Prostate gland (tissue), 2 donors: ENCODE measurements at regions not wholly inside any gene's neighbourhood (a gene's known extent, or its start where the extent isn't known, plus 50 kb on each side); places are given as distances from the start of the nearest gene placed in this dataset.

Source experiments
- DNase-seq: peaks from one replicate; pipeline ENCODE4 v3.0.0-alpha.2; 2019; ENCODE audit warnings: low spot score
- H3K27ac ChIP-seq, 2 donors: fragments of 200-600 bp; sonication (generic); 2 replicates each; pipeline ENCODE4 v1.5.1; 2017 to 2019
- H3K27me3 ChIP-seq: fragments of 200-600 bp; sonication (generic); replicated peaks from 2 replicates; pipeline ENCODE4 v1.5.1; 2019; ENCODE audit not compliant: insufficient read depth
- H3K36me3 ChIP-seq, 2 donors: fragments of 200-600 bp; sonication (generic); 1 replicate in 1 of 2; 2 replicates in 1 of 2; pipeline versions ENCODE4 v1.5.1 to v1.8.1; 2017 to 2019
- H3K4me1 ChIP-seq: fragments of 200-600 bp; sonication (generic); replicated peaks from 2 replicates; pipeline ENCODE4 v1.5.1; 2019
- H3K4me3 ChIP-seq, 2 donors: fragments of 200-600 bp; sonication (generic); 2 replicates each; pipeline ENCODE4 v1.5.1; 2017 to 2019
- H3K9me3 ChIP-seq: fragments of 200-600 bp; sonication (generic); 2 replicates; pipeline ENCODE4 v1.5.1; 2017
- CTCF ChIP-seq, 4 experiments: fragments of 200-600 bp in 2 of 4; fragments of 450-650 bp in 2 of 4; sonication (generic) in 2 of 4; IDR thresholded peaks; 1 replicate in 3 of 4; 2 replicates in 1 of 4; pipeline ENCODE4 v1.5.1; 2016 to 2019; ENCODE audit warnings: antibody characterized with exemption in 4 of 4, mild to moderate bottlenecking in 2 of 4, moderate library complexity in 2 of 4
- POLR2A ChIP-seq: fragments of 450-650 bp; IDR thresholded peaks from one replicate; pipeline ENCODE4 v1.6.1; 2016; ENCODE audit warnings: antibody characterized with exemption, mild to moderate bottlenecking
- POLR2AphosphoS5 ChIP-seq: sonication (generic); formaldehyde crosslinking; IDR thresholded peaks from one replicate; pipeline ENCODE4 v1.6.1; 2017; ENCODE audit warnings: antibody characterized with exemption
- WGBS: methylation state at CpG from one replicate; pipeline ENCODE4 v1.1.5; 2018; 5-methylcytosine and 5-hydroxymethylcytosine counted together
- intact Hi-C: fragments of 100-400 bp; cut with DNase I; formaldehyde crosslinking; loops from one replicate; pipeline ENCODE4 v1.14.2; 2022

- no peaks in the 10 kb centered on the region for H3K4me1 ChIP-seq
- H3K4me3 ChIP-seq, result no peak overlapping the region
- DNase-seq, result no peak
- TF ChIP-seq CTCF (IDR thresholded peaks at IDR 0.05) (no peak), POLR2A (no peak), POLR2AphosphoS5 (no peak)
- H3K27me3 ChIP-seq, result no peaks in the 10 kb centered on the region
- H3K36me3 ChIP-seq, result no peaks in the 10 kb centered on the region
- no peaks in the 10 kb centered on the region for H3K9me3 ChIP-seq
- WGBS, result 54% methylated on average over 8 of the region's 8 CpGs
- no peak overlapping the region for H3K27ac ChIP-seq
- intact Hi-C loops, result no loop called here
Observed at GRCh38 chr15:38868326-38869114, 303.9 kb upstream of the RASGRP1 start.

GRCh38 chr15:38871638-38872037, 307.0 kb upstream of the RASGRP1 start:
- Histone ChIP-seq H3K9me3 (no peaks in the 10 kb centered on the region), H3K27me3 (no peaks in the 10 kb centered on the region), H3K27ac (no peak overlapping the region), H3K4me3 (no peak overlapping the region), H3K4me1 (no peaks in the 10 kb centered on the region), H3K36me3 (no peaks in the 10 kb centered on the region)
- TF ChIP-seq CTCF (IDR thresholded peaks at IDR 0.05), result no peak
- TF ChIP-seq POLR2AphosphoS5, result no peak
- TF ChIP-seq POLR2A, result no peak
- no peak for DNase-seq
- 98% methylated on average over 3 of the region's 3 CpGs for WGBS
- intact Hi-C loops, result loop anchor here (10.0 kb wide), 1 partner anchor 703 kb away; no protein-coding TSS in a partner anchor

- no peaks in the 10 kb centered on the region for H3K27me3 ChIP-seq
- H3K9me3 ChIP-seq, result no peaks in the 10 kb centered on the region
- intact Hi-C loops, result loop anchor here (10.0 kb wide), 1 partner anchor 702 kb away; no protein-coding TSS in a partner anchor
- H3K4me3 ChIP-seq, result no peak overlapping the region
- H3K27ac ChIP-seq, result no peak overlapping the region
- TF ChIP-seq POLR2A (no peak), CTCF (IDR thresholded peaks at IDR 0.05) (no peak), POLR2AphosphoS5 (no peak)
- no peaks in the 10 kb centered on the region for H3K36me3 ChIP-seq
- 100% methylated on average over 5 of the region's 5 CpGs for WGBS
- no peak for DNase-seq
- peaks cover 8% of the 10 kb centered on the region for H3K4me1 ChIP-seq
Observed at GRCh38 chr15:38872732-38873131, 308.1 kb upstream of the RASGRP1 start.

- DNase-seq, result no peak
- peaks cover 8% of the 10 kb centered on the region for H3K4me1 ChIP-seq
- H3K27ac ChIP-seq, result no peak overlapping the region
- TF ChIP-seq POLR2A, result no peak
- TF ChIP-seq CTCF (IDR thresholded peaks at IDR 0.05), result no peak
- no peak for TF ChIP-seq POLR2AphosphoS5
- no peaks in the 10 kb centered on the region for H3K36me3 ChIP-seq
- WGBS, result 40% methylated on average over 4 of the region's 4 CpGs
- no peaks in the 10 kb centered on the region for H3K9me3 ChIP-seq
- intact Hi-C loops, result loop anchor here (10.0 kb wide), 1 partner anchor 702 kb away; no protein-coding TSS in a partner anchor
- no peak overlapping the region for H3K4me3 ChIP-seq
- no peaks in the 10 kb centered on the region for H3K27me3 ChIP-seq
Observed at GRCh38 chr15:38873158-38873557, 308.5 kb upstream of the RASGRP1 start.

- H3K36me3 ChIP-seq, result no peaks in the 10 kb centered on the region
- no peaks in the 10 kb centered on the region for H3K27me3 ChIP-seq
- no peak overlapping the region for H3K4me3 ChIP-seq
- TF ChIP-seq POLR2A, result no peak
- TF ChIP-seq CTCF (IDR thresholded peaks at IDR 0.05), result no peak
- TF ChIP-seq POLR2AphosphoS5, result peak; percentile 78
- intact Hi-C loops, result loop anchor here (10.0 kb wide), 1 partner anchor 700 kb away; no protein-coding TSS in a partner anchor
- peak; percentile 66 for DNase-seq
- H3K9me3 ChIP-seq, result no peaks in the 10 kb centered on the region
- H3K4me1 ChIP-seq, result peaks cover 8% of the 10 kb centered on the region
- WGBS, result 44% methylated on average over 5 of the region's 5 CpGs
- peak overlapping the region; percentile 2 to 25 for H3K27ac ChIP-seq
Observed at GRCh38 chr15:38874464-38874863, 309.9 kb upstream of the RASGRP1 start.
